ENCODE measurements at regions not wholly inside any gene's neighbourhood (a gene's known extent, or its start where the extent isn't known, plus 50 kb on each side); places are given as distances from the start of the nearest gene placed in this dataset.

- no peak for TF ChIP-seq POLR2A (IDR thresholded peaks at IDR 0.05)
- TF ChIP-seq CTCF (IDR thresholded peaks at IDR 0.05) = no peak
Measured at GRCh38 chr2:155442755-155443372, 744.4 kb downstream of the KCNJ3 start.

Measured in Peyer's patch (tissue), 4 donors.